RCC 7860 (cell line): ENCODE measurements at regions not wholly inside any gene's neighbourhood (a gene's known extent, or its start where the extent isn't known, plus 50 kb on each side); places are given as distances from the start of the nearest gene placed in this dataset.
A peak's percentile ranks its signal among the peaks of the same experiment; 100 is the strongest.
"Not testable (repeated sequence)": the region's sequence is repeated elsewhere in the genome, so short reads cannot be mapped to it uniquely, and the experiment has no call there.

ENCODE experiments used
- DNase-seq: peaks from one replicate; pipeline ENCODE4 v3.0.0-alpha.2; 2015; ENCODE audit warnings: low spot score
- FAIRE-seq: peaks from 2 replicates; lab custom pipeline; 2012; peaks lifted over from hg19 to GRCh38; lab: Jason Lieb, UNC

- FAIRE-seq (no peak), DNase-seq (no peak)
Measured at GRCh38 chr18:51447351-51448342, 250.2 kb upstream of the MEX3C start.

GRCh38 chr18:51448949-51449348 lies 251.5 kb upstream of the MEX3C start:
- no peak for FAIRE-seq
- DNase-seq, result no peak

- DNase-seq (no peak), FAIRE-seq (no peak)
Measured at GRCh38 chr18:51453594-51453993, 256.1 kb upstream of the MEX3C start.

- DNase-seq (no peak), FAIRE-seq (peak; percentile 55)
Measured at GRCh38 chr18:51458861-51459260, 261.4 kb upstream of the MEX3C start.

GRCh38 chr18:51461956-51462355 lies 264.5 kb upstream of the MEX3C start:
- DNase-seq (no peak), FAIRE-seq (no peak)

- no peak for FAIRE-seq
- no peak for DNase-seq
Measured at GRCh38 chr18:51463483-51464136, 266.1 kb upstream of the MEX3C start.

- FAIRE-seq (no peak), DNase-seq (no peak)
Measured at GRCh38 chr18:51478908-51479307, 281.4 kb upstream of the MEX3C start.

- FAIRE-seq (no peak), DNase-seq (no peak)
Measured at GRCh38 chr18:51479736-51480135, 282.3 kb upstream of the MEX3C start.

- no peak for FAIRE-seq
- DNase-seq, result no peak
Measured at GRCh38 chr18:51480407-51481261, 283.2 kb upstream of the MEX3C start.

GRCh38 chr18:51486735-51487366 lies 289.4 kb upstream of the MEX3C start:
- FAIRE-seq, result no peak
- DNase-seq, result no peak

- FAIRE-seq (no peak), DNase-seq (no peak)
Measured at GRCh38 chr18:51490417-51490816, 292.9 kb upstream of the MEX3C start.

GRCh38 chr18:51490860-51491259 lies 293.4 kb upstream of the MEX3C start:
- FAIRE-seq (no peak), DNase-seq (no peak)

- DNase-seq, result no peak
- no peak for FAIRE-seq
Measured at GRCh38 chr18:51491678-51492372, 294.3 kb upstream of the MEX3C start.

GRCh38 chr18:51498085-51498855 lies 300.8 kb upstream of the MEX3C start:
- FAIRE-seq (no peak), DNase-seq (no peak)

GRCh38 chr18:51503351-51503750 lies 305.9 kb upstream of the MEX3C start:
- DNase-seq (no peak), FAIRE-seq (no peak)

- DNase-seq, result no peak
- no peak for FAIRE-seq
Measured at GRCh38 chr18:51506811-51507210, 309.3 kb upstream of the MEX3C start.

GRCh38 chr18:51508410-51508809 lies 310.9 kb upstream of the MEX3C start:
- not testable (repeated sequence) for DNase-seq, FAIRE-seq

GRCh38 chr18:51510020-51510419 lies 312.5 kb upstream of the MEX3C start:
- no peak for FAIRE-seq
- DNase-seq, result no peak

GRCh38 chr18:51513517-51513916 lies 316.0 kb upstream of the MEX3C start:
- DNase-seq (no peak), FAIRE-seq (no peak)
